Heart right ventricle (tissue), 16 donors: ENCODE measurements at regions not wholly inside any gene's neighbourhood (a gene's known extent, or its start where the extent isn't known, plus 50 kb on each side); places are given as distances from the start of the nearest gene placed in this dataset.
"Not testable (repeated sequence)": the region's sequence is repeated elsewhere in the genome, so short reads cannot be mapped to it uniquely, and the experiment has no call there.

Experiments used
- ATAC-seq, 8 donors: fragments of 200-7000 bp; cut with Tn5 transposase; one replicate each; pipeline ENCODE4 v1.9.1; 2020; ENCODE audit warnings: mild to moderate bottlenecking in 8 of 8, moderate library complexity in 8 of 8, moderate number of reproducible peaks in 1 of 8
- DNase-seq, 2 donors: peaks; one replicate each; pipeline ENCODE4 v3.0.0-alpha.2; 2020
- H3K27ac ChIP-seq, 10 donors: fragments of 200-600 bp; sonication (generic) in 2 of 10; one replicate each; pipeline versions ENCODE4 v1.5.0 to v1.8.0; 2020 to 2022; ENCODE audit warnings: mild to moderate bottlenecking in 3 of 10
- H3K27me3 ChIP-seq, 7 donors: fragments of 200-600 bp; one replicate each; pipeline ENCODE4 v1.8.0; 2021 to 2022; ENCODE audit warnings: mild to moderate bottlenecking in 2 of 7
- H3K36me3 ChIP-seq, 9 donors: fragments of 200-600 bp; sonication (generic) in 1 of 9; one replicate each; pipeline versions ENCODE4 v1.5.0 to v1.8.0; 2020 to 2022; ENCODE audit warnings: mild to moderate bottlenecking in 2 of 9
- H3K4me1 ChIP-seq, 9 donors: fragments of 200-600 bp; sonication (generic) in 1 of 9; one replicate each; pipeline versions ENCODE4 v1.5.0 to v1.8.0; 2020 to 2022; ENCODE audit warnings: mild to moderate bottlenecking in 4 of 9
- H3K4me3 ChIP-seq, 10 donors: fragments of 200-600 bp; sonication (generic) in 2 of 10; one replicate each; pipeline versions ENCODE4 v1.5.0 to v1.8.0; 2020 to 2022; ENCODE audit warnings: mild to moderate bottlenecking in 7 of 10, moderate library complexity in 2 of 10
- H3K9me3 ChIP-seq, 11 donors: fragments of 200-600 bp in 10 of 11; sonication (generic) in 2 of 11; one replicate each; pipeline versions ENCODE4 v1.5.0 to v1.8.0; 2013 to 2022; ENCODE audit warnings: mild to moderate bottlenecking in 2 of 11, control low read depth in 1 of 11, moderate library complexity in 1 of 11
- WGBS, 2 donors: extraction: QIAGEN DNeasy Blood & Tissue Kit; methylation state at CpG; one replicate each; pipeline ENCODE4 v1.1.7; 2013; ENCODE audit warnings: inconsistent platforms in 1 of 2; 5-methylcytosine and 5-hydroxymethylcytosine counted together
- intact Hi-C, 10 donors: fragments of 100-400 bp; cut with DNase I; formaldehyde crosslinking; loops; one replicate each; pipeline versions ENCODE4 v1.11.1 to v1.14.2; 2022
- TF ChIP-seq, protein P1 (sequence below), 9 donors: fragments of 200-600 bp; sonication (generic) in 2 of 9; IDR thresholded peaks; one replicate each; pipeline versions ENCODE4 v1.5.0 to v1.8.0; 2021 to 2022; ENCODE audit warnings: antibody characterized with exemption in 9 of 9, mild to moderate bottlenecking in 5 of 9, moderate library complexity in 1 of 9
- donor health status: Arrhythmogenic right ventricular cardiomyopathy.
- donor health status: ischemic (EF 13 %, LVEDD 7.1; RV severe dilation, severe dysfunction).
- donor health status: healthy with polysubstance abuse.
- donor health status: DM: no; HTN: yes; CAD: no.
- donor health status: DM: no; HTN: no; CAD: no.
- donor health status: ischemic (EF 25% LVEDD 6.9; RV normal size, moderate dysfunction).
- donor health status: ischemic (EF 25% LVEDD 5.7; RV mildly dilated, moderate dysfunction).
- donor health status: healthy.
- donor health status: DM: yes; HTN: yes; CAD: no.
- donor health status: Ischemic cardiomyopathy.
- donor health status: ischemic (EF 35%, LVEDD 5.7; RV mildly dilated, moderate dysfunction).
- donor health status: nonischemic (EF 11% LVEDD 7.7; RV severe dilation, severe dysfunction).
- donor health status: DM: yes; HTN: yes; CAD: no.
- donor health status: PGD.
- donor health status: ischemic (EF 29% LVEDD 5.4; RV normal size, mild dysfunction).
- donor health status: nonischemic (EF 23%, LVEDD 6.1; RV moderate dilation, normal function).

DNA sequence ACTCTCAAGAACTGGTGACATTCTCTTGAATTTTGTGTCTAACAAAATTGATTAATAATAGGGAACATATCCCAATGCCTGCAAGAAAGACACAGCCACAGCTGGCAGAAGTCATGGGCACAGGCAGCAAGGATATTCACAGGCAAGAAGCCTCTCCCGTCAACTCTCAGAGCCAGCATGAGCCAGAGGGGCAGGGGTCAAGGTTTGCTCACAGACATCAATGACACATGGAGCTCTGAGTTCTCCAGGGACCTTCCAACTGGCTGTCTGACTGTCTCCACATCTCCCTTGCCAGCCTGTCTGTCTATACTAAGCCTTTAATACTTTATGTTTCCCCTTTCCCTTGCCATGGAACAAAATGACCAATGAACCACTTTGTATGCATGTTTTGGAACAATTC, 101.5 kb upstream of the RAB4A start:
- TF ChIP-seq, protein P1, sequence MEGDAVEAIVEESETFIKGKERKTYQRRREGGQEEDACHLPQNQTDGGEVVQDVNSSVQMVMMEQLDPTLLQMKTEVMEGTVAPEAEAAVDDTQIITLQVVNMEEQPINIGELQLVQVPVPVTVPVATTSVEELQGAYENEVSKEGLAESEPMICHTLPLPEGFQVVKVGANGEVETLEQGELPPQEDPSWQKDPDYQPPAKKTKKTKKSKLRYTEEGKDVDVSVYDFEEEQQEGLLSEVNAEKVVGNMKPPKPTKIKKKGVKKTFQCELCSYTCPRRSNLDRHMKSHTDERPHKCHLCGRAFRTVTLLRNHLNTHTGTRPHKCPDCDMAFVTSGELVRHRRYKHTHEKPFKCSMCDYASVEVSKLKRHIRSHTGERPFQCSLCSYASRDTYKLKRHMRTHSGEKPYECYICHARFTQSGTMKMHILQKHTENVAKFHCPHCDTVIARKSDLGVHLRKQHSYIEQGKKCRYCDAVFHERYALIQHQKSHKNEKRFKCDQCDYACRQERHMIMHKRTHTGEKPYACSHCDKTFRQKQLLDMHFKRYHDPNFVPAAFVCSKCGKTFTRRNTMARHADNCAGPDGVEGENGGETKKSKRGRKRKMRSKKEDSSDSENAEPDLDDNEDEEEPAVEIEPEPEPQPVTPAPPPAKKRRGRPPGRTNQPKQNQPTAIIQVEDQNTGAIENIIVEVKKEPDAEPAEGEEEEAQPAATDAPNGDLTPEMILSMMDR (IDR thresholded peaks at IDR 0.05) = no peak
- ATAC-seq (no peak), DNase-seq (no peak)
- H3K36me3 ChIP-seq = no peaks in the 10 kb centered on the region
- no peak overlapping the region for H3K4me3 ChIP-seq
- peaks cover 0 to 14% (median 0%) of the 10 kb centered on the region in 7 donors for H3K27me3 ChIP-seq
- no peaks in the 10 kb centered on the region for H3K9me3 ChIP-seq
- 66 to 75% methylated on average over 1 of the region's 1 CpG for WGBS, 2 donors
- intact Hi-C loops = loop anchor here in 1 of 10 donors (10.0 kb wide), 1 partner anchor 435 kb away; the partner anchor contains the start of gene RHOU
- peaks cover 0 to 9% (median 0%) of the 10 kb centered on the region in 9 donors for H3K4me1 ChIP-seq
- H3K27ac ChIP-seq = no peak overlapping the region

DNA sequence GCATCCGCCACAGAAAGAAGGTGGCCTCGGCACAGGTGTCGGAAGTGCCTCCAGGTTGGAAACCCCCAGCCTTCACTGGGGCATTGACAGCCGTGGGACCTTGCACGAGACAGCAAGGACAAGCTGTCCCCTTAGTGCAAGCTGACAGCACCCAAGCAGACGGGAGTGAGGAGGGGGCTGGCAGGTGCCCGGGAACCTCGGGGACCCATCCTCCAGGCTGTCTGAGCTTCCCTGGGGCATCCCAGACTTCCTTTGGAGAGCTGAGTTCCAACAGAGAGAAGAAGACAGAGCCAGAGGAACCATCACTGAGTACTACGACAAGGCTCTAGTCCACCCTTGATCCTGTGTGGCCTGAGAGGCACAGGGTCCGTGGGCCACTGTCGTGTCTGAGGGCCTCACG, 100.6 kb upstream of the RAB4A start:
- ATAC-seq = no peak
- Histone ChIP-seq H3K4me3 (no peak overlapping the region), H3K9me3 (no peaks in the 10 kb centered on the region), H3K27me3 (peaks cover 0 to 14% (median 0%) of the 10 kb centered on the region in 7 donors), H3K27ac (no peak overlapping the region), H3K36me3 (no peaks in the 10 kb centered on the region), H3K4me1 (peaks cover 0 to 3% (median 0%) of the 10 kb centered on the region in 9 donors)
- intact Hi-C loops = no loop called here
- TF ChIP-seq, protein P1 (IDR thresholded peaks at IDR 0.05) = no peak
- DNase-seq = no peak
- WGBS, 2 donors = 81 to 82% methylated on average over 12 of the region's 12 CpGs

DNA sequence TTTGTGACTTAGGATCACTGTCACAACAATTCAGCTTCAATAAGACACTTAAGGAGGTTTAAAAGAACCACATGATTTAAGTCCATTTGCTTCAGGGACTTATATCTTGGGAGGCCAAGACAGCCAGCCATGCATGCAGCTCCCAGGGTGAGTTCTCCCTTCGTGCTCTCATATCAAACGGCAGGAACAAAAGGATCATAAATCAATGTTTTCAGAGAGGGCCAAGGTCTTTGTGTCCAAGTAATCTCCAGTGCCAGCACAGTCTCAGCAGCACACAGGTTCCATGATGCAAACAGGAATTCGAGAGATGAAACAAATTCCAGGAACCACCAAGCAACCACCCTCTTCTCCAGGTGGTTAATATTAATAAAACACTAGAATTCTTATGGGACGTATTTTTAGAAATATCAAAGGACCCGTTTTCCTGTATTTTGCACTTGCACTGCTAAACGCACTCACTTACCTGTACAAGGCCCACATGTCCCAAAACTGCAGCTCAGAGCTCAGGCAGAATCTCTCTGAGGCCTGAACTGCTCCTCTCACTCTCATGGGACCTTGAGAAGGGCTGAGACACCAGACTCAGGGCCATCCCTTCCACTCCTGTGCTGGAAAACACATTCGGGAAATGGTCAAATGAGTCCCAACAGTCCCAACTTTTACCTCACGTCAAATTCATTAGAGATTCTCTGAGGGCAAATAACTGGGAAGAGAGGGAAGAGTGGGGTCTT, 100.0 kb upstream of the RAB4A start:
- no peak overlapping the region for H3K27ac ChIP-seq
- no peak overlapping the region for H3K4me3 ChIP-seq
- H3K36me3 ChIP-seq = no peaks in the 10 kb centered on the region
- no peaks in the 10 kb centered on the region for H3K4me1 ChIP-seq
- H3K27me3 ChIP-seq = peaks cover 0 to 12% (median 0%) of the 10 kb centered on the region in 7 donors
- intact Hi-C loops = no loop called here
- WGBS, 2 donors = 83 to 90% methylated on average over 8 of the region's 8 CpGs
- DNase-seq = no peak
- TF ChIP-seq, protein P1 (IDR thresholded peaks at IDR 0.05) = no peak
- no peak for ATAC-seq
- H3K9me3 ChIP-seq = no peaks in the 10 kb centered on the region

DNA sequence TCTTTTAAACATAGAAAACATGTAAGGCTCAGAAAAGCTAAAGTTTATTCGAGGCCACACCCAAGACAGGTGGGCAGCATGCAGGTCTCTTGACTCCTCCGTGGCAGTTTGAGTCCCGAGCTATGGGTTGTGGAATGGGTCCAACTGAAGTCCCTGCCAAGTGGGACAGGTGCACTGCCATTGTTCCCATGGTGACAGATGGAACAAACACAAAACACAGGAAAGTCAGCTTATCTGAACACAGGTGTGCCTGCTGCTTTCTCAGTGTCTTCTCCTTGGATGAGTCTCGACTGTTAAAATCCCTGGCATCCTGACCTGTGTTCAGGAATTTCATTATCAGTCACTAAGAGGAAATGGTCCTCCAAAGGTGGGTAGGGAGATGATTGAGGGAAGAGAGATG, 99.0 kb upstream of the RAB4A start:
- TF ChIP-seq, protein P1 (IDR thresholded peaks at IDR 0.05) = no peak
- H3K9me3 ChIP-seq = no peaks in the 10 kb centered on the region
- ATAC-seq (no peak), DNase-seq (no peak)
- no peaks in the 10 kb centered on the region for H3K36me3 ChIP-seq
- 54 to 64% methylated on average over 4 of the region's 4 CpGs for WGBS, 2 donors
- intact Hi-C loops = no loop called here
- H3K27me3 ChIP-seq = peaks cover 0 to 10% (median 0%) of the 10 kb centered on the region in 7 donors
- no peak overlapping the region for H3K27ac ChIP-seq
- H3K4me3 ChIP-seq = no peak overlapping the region
- no peaks in the 10 kb centered on the region for H3K4me1 ChIP-seq

DNA sequence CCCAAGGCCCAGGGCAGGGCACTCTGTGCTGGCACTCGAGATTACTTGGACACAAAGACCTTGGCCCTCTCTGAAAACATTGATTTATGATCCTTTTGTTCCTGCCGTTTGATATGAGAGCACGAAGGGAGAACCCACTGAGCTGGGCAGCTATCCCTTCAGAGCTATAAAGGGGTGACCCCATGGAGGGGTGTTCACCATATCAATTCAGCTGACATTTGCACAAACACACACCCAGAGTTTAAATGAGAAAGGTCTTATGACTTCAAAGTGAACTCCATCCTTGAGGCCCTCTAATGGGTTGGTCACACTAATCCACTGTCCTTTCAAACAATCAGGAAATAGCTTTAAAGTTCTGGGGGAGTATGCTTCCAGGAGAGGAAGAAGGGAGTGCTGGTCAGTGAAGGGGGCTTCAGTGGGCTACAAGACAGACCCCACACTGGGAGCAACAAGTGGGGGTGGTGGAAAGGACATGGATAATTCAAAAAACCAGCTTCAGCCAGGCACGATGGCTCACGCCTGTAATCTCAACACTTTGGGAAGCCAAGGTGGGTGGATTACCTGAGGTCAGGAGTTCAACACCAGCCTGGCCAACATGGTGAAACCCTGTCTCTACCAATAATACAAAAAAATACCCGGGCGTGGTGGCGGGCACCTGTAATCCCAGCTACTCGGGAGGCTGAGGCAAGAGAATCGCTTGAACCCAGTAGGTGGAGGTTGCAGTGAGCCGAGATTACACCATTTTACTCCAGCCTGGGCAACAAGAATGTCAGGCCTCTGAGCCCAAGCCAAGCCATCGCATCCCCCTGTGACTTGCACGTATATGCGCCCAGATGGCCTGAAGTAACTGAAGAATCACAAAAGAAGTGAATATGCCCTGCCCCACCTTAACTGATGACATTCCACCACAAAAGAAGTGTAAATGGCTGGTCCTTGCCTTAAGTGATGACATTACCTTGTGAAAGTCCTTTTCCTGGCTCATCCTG, 97.1 kb upstream of the RAB4A start:
- intact Hi-C loops, H3K4me3 ChIP-seq, H3K4me1 ChIP-seq, DNase-seq, H3K36me3 ChIP-seq, ATAC-seq, H3K9me3 ChIP-seq, H3K27me3 ChIP-seq, H3K27ac ChIP-seq: not testable (repeated sequence)
- 89 to 90% methylated on average over 14 of the region's 14 CpGs for WGBS, 2 donors

DNA sequence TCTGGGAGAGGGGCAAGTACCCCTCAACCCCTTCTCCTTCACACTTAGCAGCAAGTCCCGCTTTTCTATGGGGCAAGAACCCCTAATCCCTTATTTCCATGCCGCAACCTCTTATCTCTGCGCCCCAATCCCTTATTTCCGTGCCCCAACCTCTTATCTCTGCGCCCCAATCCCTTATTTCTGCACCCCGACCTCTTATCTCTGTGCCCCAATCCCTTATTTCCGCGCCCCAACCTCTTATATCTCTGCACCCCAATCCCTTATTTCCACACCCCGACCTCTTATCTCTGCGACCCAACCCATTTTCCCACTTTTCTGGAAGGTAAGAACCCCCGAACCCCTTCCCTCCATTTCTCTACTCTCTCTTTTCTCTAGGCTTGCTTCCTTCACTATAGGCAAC, 95.6 kb upstream of the RAB4A start:
- WGBS, 2 donors = 80 to 84% methylated on average over 11 of the region's 11 CpGs
- H3K9me3 ChIP-seq, H3K4me1 ChIP-seq, H3K27me3 ChIP-seq, H3K4me3 ChIP-seq, H3K27ac ChIP-seq, DNase-seq, ATAC-seq, H3K36me3 ChIP-seq, intact Hi-C loops: not testable (repeated sequence)

DNA sequence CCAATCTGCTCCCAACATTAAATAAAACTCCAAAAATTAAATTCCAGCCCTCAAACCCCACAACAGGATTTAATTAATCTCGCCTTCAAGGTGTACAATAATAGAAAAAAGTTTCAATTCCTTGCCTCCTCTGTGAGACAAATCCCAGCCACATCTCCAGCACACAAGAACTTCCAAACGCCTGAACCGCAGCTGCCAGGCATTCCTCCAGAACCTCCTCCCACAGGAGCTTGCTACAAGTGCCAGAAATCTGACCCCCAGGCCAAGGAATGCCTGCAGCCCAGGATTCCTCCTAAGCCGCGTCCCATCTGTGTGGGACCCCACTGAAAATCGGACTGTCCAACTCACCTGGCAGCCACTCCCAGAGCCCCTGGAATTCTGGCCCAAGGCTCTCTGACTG, 94.5 kb upstream of the RAB4A start:
- ATAC-seq, H3K27ac ChIP-seq, H3K27me3 ChIP-seq, intact Hi-C loops, H3K36me3 ChIP-seq, DNase-seq, H3K4me1 ChIP-seq, H3K4me3 ChIP-seq, H3K9me3 ChIP-seq: not testable (repeated sequence)
- WGBS, 2 donors = 34 to 41% methylated on average over 6 of the region's 6 CpGs
